ENCODE measurements at regions not wholly inside any gene's neighbourhood (a gene's known extent, or its start where the extent isn't known, plus 50 kb on each side); places are given as distances from the start of the nearest gene placed in this dataset.

- Histone ChIP-seq H3K27ac (no peak overlapping the region), H3K36me3 (no peaks in the 10 kb centered on the region), H3K9me3 (no peaks in the 10 kb centered on the region), H3K27me3 (no peaks in the 10 kb centered on the region), H3K9ac (ENCODE audit: low read depth in 2 of 2, low read length in 2 of 2) (no peak overlapping the region), H3K4me1 (no peaks in the 10 kb centered on the region), H3K4me3 (no peak overlapping the region)
- TF ChIP-seq CTCF (IDR thresholded peaks at IDR 0.05), result no peak
- intact Hi-C loops (cut with DNase I), result no loop called here
- DNase-seq, result no peak
Observed at GRCh38 chr19:28492201-28492600, 720.8 kb downstream of the UQCRFS1 start.

GRCh38 chr19:28489776-28490175 is 723.2 kb downstream of the UQCRFS1 start:
- intact Hi-C loops (cut with DNase I), result no loop called here
- Histone ChIP-seq H3K9me3 (no peaks in the 10 kb centered on the region), H3K27me3 (no peaks in the 10 kb centered on the region), H3K9ac (ENCODE audit: low read depth in 2 of 2, low read length in 2 of 2) (no peak overlapping the region), H3K36me3 (no peaks in the 10 kb centered on the region), H3K4me1 (no peaks in the 10 kb centered on the region), H3K27ac (no peak overlapping the region), H3K4me3 (no peak overlapping the region)
- no peak for TF ChIP-seq CTCF (IDR thresholded peaks at IDR 0.05)
- DNase-seq, result no peak

- Histone ChIP-seq H3K4me1 (no peaks in the 10 kb centered on the region), H3K36me3 (no peaks in the 10 kb centered on the region), H3K27me3 (no peaks in the 10 kb centered on the region), H3K9ac (ENCODE audit: low read depth in 2 of 2, low read length in 2 of 2) (no peak overlapping the region), H3K9me3 (no peaks in the 10 kb centered on the region), H3K27ac (no peak overlapping the region), H3K4me3 (no peak overlapping the region)
- TF ChIP-seq CTCF (IDR thresholded peaks at IDR 0.05), result no peak
- intact Hi-C loops (cut with DNase I), result no loop called here
- DNase-seq, result no peak
Observed at GRCh38 chr19:28489126-28489660, 723.8 kb downstream of the UQCRFS1 start.

- no peaks in the 10 kb centered on the region for H3K4me1 ChIP-seq
- peak; percentile 68 for DNase-seq
- H3K4me3 ChIP-seq, result no peak overlapping the region
- no peak overlapping the region for H3K9ac ChIP-seq (ENCODE audit: low read depth in 2 of 2, low read length in 2 of 2)
- no peak overlapping the region for H3K27ac ChIP-seq
- intact Hi-C loops (cut with DNase I), result no loop called here
- no peak for TF ChIP-seq CTCF (IDR thresholded peaks at IDR 0.05)
- no peaks in the 10 kb centered on the region for H3K36me3 ChIP-seq
- H3K27me3 ChIP-seq, result no peaks in the 10 kb centered on the region
- no peaks in the 10 kb centered on the region for H3K9me3 ChIP-seq
Observed at GRCh38 chr19:28487999-28488398, 725.0 kb downstream of the UQCRFS1 start.

- intact Hi-C loops (cut with DNase I), result no loop called here
- no peak overlapping the region for H3K4me3 ChIP-seq
- H3K36me3 ChIP-seq, result no peaks in the 10 kb centered on the region
- DNase-seq, result no peak
- no peaks in the 10 kb centered on the region for H3K9me3 ChIP-seq
- TF ChIP-seq CTCF (IDR thresholded peaks at IDR 0.05), result no peak
- H3K27me3 ChIP-seq, result no peaks in the 10 kb centered on the region
- no peaks in the 10 kb centered on the region for H3K4me1 ChIP-seq
- H3K9ac ChIP-seq (ENCODE audit: low read depth in 2 of 2, low read length in 2 of 2), result no peak overlapping the region
- no peak overlapping the region for H3K27ac ChIP-seq
Observed at GRCh38 chr19:28486926-28487325, 726.0 kb downstream of the UQCRFS1 start.
